Coronary artery (tissue), 2 donors: ENCODE measurements at regions not wholly inside any gene's neighbourhood (a gene's known extent, or its start where the extent isn't known, plus 50 kb on each side); places are given as distances from the start of the nearest gene placed in this dataset.

Source experiments
- DNase-seq: peaks from one replicate; pipeline ENCODE4 v3.0.0-alpha.2; 2017; ENCODE audit warnings: low spot score
- H3K27ac ChIP-seq, 2 donors: fragments of 200-600 bp; sonication (generic); one replicate each; pipeline ENCODE4 v1.5.1; 2016 to 2019
- H3K4me3 ChIP-seq: fragments of 200-600 bp; sonication (generic); 2 replicates; pipeline ENCODE4 v1.5.1; 2016; ENCODE audit warnings: mild to moderate bottlenecking, moderate library complexity
- CTCF ChIP-seq: fragments of 200-600 bp; sonication (generic); IDR thresholded peaks from one replicate; pipeline ENCODE4 v1.5.1; 2019; ENCODE audit warnings: antibody characterized with exemption

- no peak for TF ChIP-seq CTCF
- Histone ChIP-seq H3K27ac (no peak overlapping the region), H3K4me3 (no peak overlapping the region)
- DNase-seq = no peak
Observed at GRCh38 chr6:94049001-94049400, 629.6 kb upstream of the EPHA7 start.

- H3K4me3 ChIP-seq = no peak overlapping the region
- no peak overlapping the region for H3K27ac ChIP-seq
- DNase-seq = no peak
- TF ChIP-seq CTCF = no peak
Observed at GRCh38 chr6:94045099-94045829, 625.9 kb upstream of the EPHA7 start.

GRCh38 chr6:94041945-94042709 lies 622.8 kb upstream of the EPHA7 start:
- DNase-seq = no peak

GRCh38 chr6:94036024-94036423 lies 616.7 kb upstream of the EPHA7 start:
- Histone ChIP-seq H3K27ac (no peak overlapping the region), H3K4me3 (no peak overlapping the region)
- TF ChIP-seq CTCF = no peak
- no peak for DNase-seq

More at GRCh38 chr6:94041945-94042709, 622.8 kb upstream of the EPHA7 start:
- TF ChIP-seq CTCF = no peak
- Histone ChIP-seq H3K27ac (no peak overlapping the region), H3K4me3 (no peak overlapping the region)

- Histone ChIP-seq H3K27ac (no peak overlapping the region), H3K4me3 (no peak overlapping the region)
- no peak for TF ChIP-seq CTCF
- no peak for DNase-seq
Observed at GRCh38 chr6:94027374-94027773, 608.0 kb upstream of the EPHA7 start.

GRCh38 chr6:94026575-94026974 lies 607.2 kb upstream of the EPHA7 start:
- DNase-seq = no peak
- no peak overlapping the region for H3K4me3 ChIP-seq
- H3K27ac ChIP-seq = no peak overlapping the region
- TF ChIP-seq CTCF = no peak

- TF ChIP-seq CTCF = no peak
- Histone ChIP-seq H3K27ac (no peak overlapping the region), H3K4me3 (no peak overlapping the region)
- DNase-seq = no peak
Observed at GRCh38 chr6:94005835-94006234, 586.5 kb upstream of the EPHA7 start.
